Fibroblast of villous mesenchyme (primary cell): ENCODE measurements at regions not wholly inside any gene's neighbourhood (a gene's known extent, or its start where the extent isn't known, plus 50 kb on each side); places are given as distances from the start of the nearest gene placed in this dataset.
A peak's percentile ranks its signal among the peaks of the same experiment; 100 is the strongest.

Source experiments
- DNase-seq: peaks from one replicate; pipeline ENCODE4 v3.0.0-alpha.2; 2010; ENCODE audit warnings: low read depth
- H3K4me3 ChIP-seq: 2 replicates; pipeline ENCODE4 v1.5.1; 2011; ENCODE audit warnings: low read depth, mild to moderate bottlenecking, low read length
- TF ChIP-seq, protein P1 (sequence below): IDR thresholded peaks from 2 replicates; pipeline ENCODE4 v1.5.1; 2012; ENCODE audit warnings: low read depth, mild to moderate bottlenecking, low read length; ENCODE audit not compliant: insufficient read depth

DNA sequence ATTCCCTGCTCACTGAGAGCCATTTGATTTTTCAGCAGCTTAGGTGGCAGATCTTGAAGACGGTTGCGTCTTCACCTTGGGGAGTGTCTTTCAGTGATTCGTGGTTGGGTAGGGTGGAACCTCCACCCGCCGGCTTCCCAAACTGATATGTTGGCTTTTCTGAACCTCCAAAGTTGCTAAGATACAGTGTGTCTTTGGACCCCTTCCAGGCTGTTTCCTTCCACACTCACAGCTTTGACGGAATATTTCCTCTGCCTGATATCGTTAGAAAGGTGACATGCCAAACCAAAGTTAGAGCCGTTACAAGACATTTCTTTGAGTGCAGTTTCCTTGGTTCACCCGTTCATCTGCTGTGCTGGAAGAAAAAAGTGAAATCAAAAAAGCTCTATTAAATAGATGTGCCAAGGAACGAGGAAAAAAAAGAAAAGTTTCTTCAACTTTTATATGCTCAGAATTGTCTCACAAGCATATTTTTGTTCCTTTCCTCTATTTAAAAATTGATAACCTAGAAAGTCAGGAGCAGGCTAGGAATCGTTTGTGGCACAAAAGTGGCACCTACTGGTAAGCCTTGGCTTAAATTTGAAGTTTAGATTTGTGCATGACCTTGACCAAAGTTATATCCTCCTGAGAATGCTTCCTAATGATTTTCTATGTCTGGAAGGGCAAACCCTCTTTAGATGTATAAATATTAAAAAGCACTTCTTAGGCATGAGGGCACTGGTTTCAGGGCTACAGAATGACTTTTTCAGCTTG is 270.7 kb upstream of the WWC1 start:
- no peak overlapping the region for H3K4me3 ChIP-seq
- no peak for DNase-seq
- TF ChIP-seq, protein P1, sequence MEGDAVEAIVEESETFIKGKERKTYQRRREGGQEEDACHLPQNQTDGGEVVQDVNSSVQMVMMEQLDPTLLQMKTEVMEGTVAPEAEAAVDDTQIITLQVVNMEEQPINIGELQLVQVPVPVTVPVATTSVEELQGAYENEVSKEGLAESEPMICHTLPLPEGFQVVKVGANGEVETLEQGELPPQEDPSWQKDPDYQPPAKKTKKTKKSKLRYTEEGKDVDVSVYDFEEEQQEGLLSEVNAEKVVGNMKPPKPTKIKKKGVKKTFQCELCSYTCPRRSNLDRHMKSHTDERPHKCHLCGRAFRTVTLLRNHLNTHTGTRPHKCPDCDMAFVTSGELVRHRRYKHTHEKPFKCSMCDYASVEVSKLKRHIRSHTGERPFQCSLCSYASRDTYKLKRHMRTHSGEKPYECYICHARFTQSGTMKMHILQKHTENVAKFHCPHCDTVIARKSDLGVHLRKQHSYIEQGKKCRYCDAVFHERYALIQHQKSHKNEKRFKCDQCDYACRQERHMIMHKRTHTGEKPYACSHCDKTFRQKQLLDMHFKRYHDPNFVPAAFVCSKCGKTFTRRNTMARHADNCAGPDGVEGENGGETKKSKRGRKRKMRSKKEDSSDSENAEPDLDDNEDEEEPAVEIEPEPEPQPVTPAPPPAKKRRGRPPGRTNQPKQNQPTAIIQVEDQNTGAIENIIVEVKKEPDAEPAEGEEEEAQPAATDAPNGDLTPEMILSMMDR = peak; percentile 22

DNA sequence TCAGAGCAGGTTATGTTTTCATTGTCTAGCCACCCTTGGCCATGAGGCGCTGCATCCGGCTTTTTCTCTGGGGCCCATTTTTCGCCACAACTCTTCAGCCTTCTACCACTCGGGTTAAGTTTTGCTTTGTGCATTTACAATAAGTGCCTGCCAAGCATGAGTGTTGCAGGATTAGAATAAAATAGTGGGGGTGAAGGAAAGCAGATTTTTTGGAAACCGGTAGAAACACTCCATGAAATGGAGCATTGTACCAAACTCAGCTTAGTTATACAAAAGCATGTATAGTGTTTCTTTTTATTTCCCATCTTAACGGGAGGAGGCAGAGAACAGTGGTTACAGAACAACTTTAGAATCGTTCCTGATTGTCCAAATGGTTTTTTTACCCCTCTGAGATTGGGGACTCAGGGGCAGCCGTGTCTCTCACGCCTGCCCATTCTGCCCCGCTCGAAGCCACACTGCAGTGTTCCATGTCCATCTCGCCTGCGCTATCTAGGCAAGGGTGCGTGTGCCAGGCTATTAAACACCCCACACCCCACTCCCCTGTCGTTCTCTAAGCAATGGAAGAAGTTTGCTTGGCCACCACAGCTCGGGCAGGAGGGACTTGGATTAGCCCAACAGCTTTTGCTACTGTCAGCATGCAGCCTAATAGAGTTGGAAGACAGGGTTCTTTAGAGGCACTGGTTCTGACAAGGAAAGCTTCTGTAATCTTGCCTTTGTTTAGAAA is 268.8 kb upstream of the WWC1 start:
- DNase-seq = no peak
- TF ChIP-seq, protein P1 = no peak
- no peak overlapping the region for H3K4me3 ChIP-seq

DNA sequence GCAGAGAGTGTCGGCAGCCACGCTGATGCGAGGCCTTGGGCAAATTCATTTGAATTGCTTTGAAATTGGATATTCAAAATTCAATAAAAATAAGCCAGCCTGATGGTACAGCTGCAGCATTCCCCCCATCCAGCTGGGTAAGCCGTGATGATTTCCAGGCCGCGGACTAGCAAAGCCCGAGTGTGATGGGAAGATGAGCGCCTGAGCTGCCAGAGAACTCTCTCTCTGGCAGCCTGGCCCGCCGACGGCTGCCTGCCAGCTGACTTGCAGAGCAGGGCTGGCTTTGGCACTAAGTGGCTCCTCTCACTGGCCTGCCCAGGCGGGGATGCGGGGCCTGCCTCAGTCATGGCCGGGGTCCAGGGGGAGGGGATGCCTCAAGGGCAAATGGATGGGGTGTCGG is 268.3 kb upstream of the WWC1 start:
- DNase-seq = no peak
- H3K4me3 ChIP-seq = no peak overlapping the region

DNA sequence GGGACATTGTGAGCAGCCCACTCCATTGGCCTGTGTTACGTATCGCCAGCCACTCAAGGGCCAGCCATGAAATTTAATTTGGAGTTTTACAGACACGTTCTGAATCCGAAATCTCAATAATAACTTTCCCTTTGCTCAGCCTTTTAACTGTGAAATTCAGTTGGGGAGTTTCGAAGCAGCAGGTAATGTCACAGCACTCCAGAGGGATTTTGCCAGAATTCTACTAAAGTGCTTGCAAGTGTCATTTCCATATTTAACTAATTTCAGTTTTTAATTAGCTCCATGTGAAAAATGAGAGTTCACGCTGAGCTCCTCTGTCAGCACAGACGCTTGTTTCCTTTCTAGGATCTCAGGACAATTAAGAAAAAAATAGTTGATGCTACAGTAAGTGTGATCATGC is 267.1 kb upstream of the WWC1 start:
- TF ChIP-seq, protein P1 = no peak
- DNase-seq = no peak
- no peak overlapping the region for H3K4me3 ChIP-seq

More for the DNA sequence above, 268.3 kb upstream of the WWC1 start:
- TF ChIP-seq, protein P1 = no peak

DNA sequence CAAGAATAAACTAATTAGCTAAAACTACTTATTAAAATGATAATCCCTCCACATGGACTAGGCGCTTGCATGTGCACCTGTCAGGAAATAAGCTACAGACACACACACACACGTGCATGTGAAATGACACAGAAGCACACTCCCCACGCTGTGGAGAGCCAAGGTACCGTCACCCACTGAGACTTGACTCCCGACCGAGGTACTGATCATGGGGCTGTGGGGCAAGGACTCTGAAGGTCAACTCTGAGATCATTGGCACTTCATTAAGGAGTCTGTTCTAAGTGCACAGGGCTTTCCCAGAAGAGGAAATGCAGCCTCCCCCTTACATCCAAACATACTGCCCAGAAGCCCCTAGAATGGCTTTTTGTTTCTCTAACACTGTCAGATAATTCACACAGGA is 264.4 kb upstream of the WWC1 start:
- no peak overlapping the region for H3K4me3 ChIP-seq
- TF ChIP-seq, protein P1 = no peak
- no peak for DNase-seq

DNA sequence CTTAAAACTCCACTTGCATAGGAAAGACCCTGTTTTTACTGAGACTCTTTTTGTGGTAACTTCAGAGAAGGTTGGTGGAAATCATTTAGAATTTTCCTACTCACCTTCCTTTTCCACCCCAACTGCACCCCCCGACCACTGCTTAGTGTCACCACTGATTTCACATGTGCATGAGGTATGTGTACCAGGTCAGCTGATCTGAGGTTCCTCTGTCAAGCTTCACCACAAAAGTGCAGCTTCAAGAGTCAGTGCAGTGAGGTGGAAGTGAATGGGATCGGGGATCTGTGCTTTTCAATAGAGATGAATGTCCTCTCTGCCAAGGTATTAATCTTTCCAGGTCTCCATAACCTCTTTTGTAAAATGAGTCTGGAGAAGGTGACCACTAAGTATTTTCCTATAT is 260.5 kb upstream of the WWC1 start:
- no peak for DNase-seq
- TF ChIP-seq, protein P1 = no peak
- no peak overlapping the region for H3K4me3 ChIP-seq
